Ovary (tissue), 1 donor: ENCODE measurements at regions not wholly inside any gene's neighbourhood (a gene's known extent, or its start where the extent isn't known, plus 50 kb on each side); places are given as distances from the start of the nearest gene placed in this dataset. TPM values are rescaled to one million over a fixed set of nuclear protein-coding genes. Genes with fewer than 3 reads are reported as not detected.

Source experiments
- small RNA-seq: library from RNA; depleted of rRNA; stranded (forward); fragments of <200 nt; gene quantifications from one replicate; pipeline ENCODE3, GENCODE V24; 2016

Small RNA genes lying in the stretch of these regions (small RNA-seq; reads per million reads assigned to genes)
- gene RN7SKP157 (not detected), gene RNU6-913P (not detected)
